ENCODE measurements at regions not wholly inside any gene's neighbourhood (a gene's known extent, or its start where the extent isn't known, plus 50 kb on each side); places are given as distances from the start of the nearest gene placed in this dataset.
"Not testable (repeated sequence)": the region's sequence is repeated elsewhere in the genome, so short reads cannot be mapped to it uniquely, and the experiment has no call there.

GRCh38 chr16:5151409-5151808, 53.8 kb upstream of the EEF2KMT start:
- DNase-seq (ENCODE audit: low spot score): not testable (repeated sequence)

All from CD4-positive, alpha-beta T cell treated with Interleukin-15 for 4 hours (primary cell).